Neuronal stem cell (in vitro differentiated cells): ENCODE measurements at regions not wholly inside any gene's neighbourhood (a gene's known extent, or its start where the extent isn't known, plus 50 kb on each side); places are given as distances from the start of the nearest gene placed in this dataset.

Experiments used
- DNase-seq: peaks from one replicate; pipeline ENCODE4 v3.0.0-alpha.2; 2013; ENCODE audit warnings: low spot score
- H2AFZ ChIP-seq: one replicate; pipeline ENCODE4 v1.6.1; 2013; ENCODE audit warnings: mild to moderate bottlenecking, low read length, inconsistent platforms
- H2AK5ac ChIP-seq: 2 replicates; pipeline ENCODE4 v1.6.1; 2013; ENCODE audit warnings: low read depth, mild to moderate bottlenecking, inconsistent platforms, low read length, moderate library complexity, mixed read lengths
- H2BK120ac ChIP-seq: 2 replicates; pipeline ENCODE4 v1.6.1; 2013; ENCODE audit warnings: low read depth, mild to moderate bottlenecking, inconsistent platforms, low read length, moderate library complexity, mixed read lengths
- H2BK12ac ChIP-seq: one replicate; pipeline ENCODE4 v1.6.1; 2013; ENCODE audit warnings: low read length, inconsistent platforms
- H2BK15ac ChIP-seq: 2 replicates; pipeline ENCODE4 v1.6.1; 2013; ENCODE audit warnings: mild to moderate bottlenecking, low read length, inconsistent platforms, mixed read lengths
- H2BK5ac ChIP-seq: one replicate; pipeline ENCODE4 v1.6.1; 2013; ENCODE audit warnings: inconsistent platforms, mild to moderate bottlenecking, low read length, moderate library complexity
- H3K14ac ChIP-seq: one replicate; pipeline ENCODE4 v1.6.1; 2013; ENCODE audit warnings: low read length, inconsistent platforms
- H3K18ac ChIP-seq: 2 replicates; pipeline ENCODE4 v1.6.1; 2013; ENCODE audit warnings: low read length, inconsistent platforms
- H3K23ac ChIP-seq: 2 replicates; pipeline ENCODE4 v1.6.1; 2013; ENCODE audit warnings: low read depth, mild to moderate bottlenecking, mixed read lengths, low read length, inconsistent platforms; ENCODE audit not compliant: poor library complexity
- H3K27ac ChIP-seq: replicated peaks from 3 replicates; pipeline ENCODE4 v1.5.1; 2013; ENCODE audit warnings: low read length, inconsistent platforms
- H3K27me3 ChIP-seq, 3 experiments: 2 replicates each; pipeline ENCODE4 v1.6.1; 2013; ENCODE audit warnings: low read length in 3 of 3, mild to moderate bottlenecking in 2 of 3, inconsistent platforms in 1 of 3, low read depth in 1 of 3, mixed read lengths in 1 of 3, moderate library complexity in 1 of 3; ENCODE audit not compliant: control insufficient read depth in 3 of 3, insufficient read depth in 3 of 3
- H3K36me3 ChIP-seq, 2 donors: replicated peaks in 1 of 2; 2 replicates each; pipeline ENCODE4 v1.6.1; 2013; ENCODE audit warnings: low read length in 2 of 2; ENCODE audit not compliant: control insufficient read depth in 2 of 2, insufficient read depth in 2 of 2
- H3K4ac ChIP-seq: 2 replicates; pipeline ENCODE4 v1.6.1; 2013; ENCODE audit warnings: inconsistent platforms, mild to moderate bottlenecking, low read length, moderate library complexity
- H3K4me1 ChIP-seq, 2 donors: 1 replicate in 1 of 2; 2 replicates in 1 of 2; pipeline ENCODE4 v1.6.1; 2013; ENCODE audit warnings: low read length in 2 of 2, low read depth in 1 of 2; ENCODE audit not compliant: control insufficient read depth in 2 of 2, insufficient read depth in 1 of 2
- H3K4me2 ChIP-seq: one replicate; pipeline ENCODE4 v1.6.1; 2013; ENCODE audit warnings: mild to moderate bottlenecking, low read length, inconsistent platforms; ENCODE audit not compliant: insufficient read depth, poor library complexity, severe bottlenecking
- H3K4me3 ChIP-seq, 2 donors: 2 replicates each; pipeline ENCODE4 v1.5.1; 2013; ENCODE audit warnings: low read length in 2 of 2, mild to moderate bottlenecking in 2 of 2, inconsistent platforms in 1 of 2, moderate library complexity in 1 of 2
- H3K79me1 ChIP-seq: one replicate; pipeline ENCODE4 v1.6.1; 2013; ENCODE audit warnings: low read depth, mild to moderate bottlenecking, inconsistent platforms, low read length, moderate library complexity
- H3K9ac ChIP-seq: one replicate; pipeline ENCODE4 v1.6.1; 2013; ENCODE audit warnings: mild to moderate bottlenecking, low read depth, low read length, inconsistent platforms; ENCODE audit not compliant: poor library complexity
- H3K9me3 ChIP-seq, 2 donors: replicated peaks in 1 of 2; 2 replicates each; pipeline versions ENCODE3 to v1.6.1; 2013; ENCODE audit warnings: low read length in 2 of 2, mild to moderate bottlenecking in 2 of 2, inconsistent platforms in 1 of 2, low read depth in 1 of 2, mixed read lengths in 1 of 2, moderate library complexity in 1 of 2; ENCODE audit not compliant: control insufficient read depth in 2 of 2, insufficient read depth in 1 of 2
- H4K8ac ChIP-seq: one replicate; pipeline ENCODE4 v1.6.1; 2013; ENCODE audit warnings: low read depth, mild to moderate bottlenecking, inconsistent platforms, low read length, moderate library complexity
- H4K91ac ChIP-seq: one replicate; pipeline ENCODE4 v1.6.1; 2013; ENCODE audit warnings: low read length, low read depth, mild to moderate bottlenecking, inconsistent platforms; ENCODE audit not compliant: poor library complexity
- WGBS, 2 donors: extraction: QIAGEN DNeasy Blood & Tissue Kit; methylation state at CpG; one replicate each; pipeline ENCODE4 v1.1.7; 2013; ENCODE audit warnings: missing lambda C conversion rate in 2 of 2, mixed read lengths in 1 of 2; ENCODE audit not compliant: insufficient read length in 2 of 2, insufficient replicate concordance in 1 of 2; ENCODE audit errors: extremely low coverage in 2 of 2; 5-methylcytosine and 5-hydroxymethylcytosine counted together

- Histone ChIP-seq H3K79me1 (no peaks in the 10 kb centered on the region), H4K8ac (no peak overlapping the region), H3K9me3 (no peaks in the 10 kb centered on the region), H4K91ac (no peak overlapping the region), H2AFZ (no peak overlapping the region), H3K36me3 (no peaks in the 10 kb centered on the region), H2BK120ac (no peak overlapping the region), H2BK12ac (no peak overlapping the region), H3K27ac (no peak overlapping the region), H3K4me2 (no peak overlapping the region), H3K9ac (no peak overlapping the region), H3K14ac (no peak overlapping the region), H2BK15ac (no peak overlapping the region), H3K27me3 (no peaks in the 10 kb centered on the region), H2AK5ac (no peak overlapping the region), H3K4ac (no peak overlapping the region), H3K4me1 (no peaks in the 10 kb centered on the region), H3K23ac (no peak overlapping the region), H3K4me3 (no peak overlapping the region), H3K18ac (no peak overlapping the region), H2BK5ac (no peak overlapping the region)
- no CpG with 5 or more reads among the region's 3 CpGs for WGBS, 2 donors
- DNase-seq, result no peak
Measured at GRCh38 chr6:153588330-153588729, 450.7 kb upstream of the OPRM1 start.

- no peak overlapping the region for H2BK15ac ChIP-seq
- no peaks in the 10 kb centered on the region for H3K36me3 ChIP-seq
- no peak overlapping the region for H3K14ac ChIP-seq
- H3K79me1 ChIP-seq, result no peaks in the 10 kb centered on the region
- H3K4me1 ChIP-seq, result no peaks in the 10 kb centered on the region
- H3K9ac ChIP-seq, result no peak overlapping the region
- H4K8ac ChIP-seq, result no peak overlapping the region
- no peak for DNase-seq
- no peak overlapping the region for H2AK5ac ChIP-seq
- H3K4me3 ChIP-seq, result no peak overlapping the region
- no peak overlapping the region for H4K91ac ChIP-seq
- no peak overlapping the region for H2AFZ ChIP-seq
- H3K9me3 ChIP-seq, result no peaks in the 10 kb centered on the region
- no peak overlapping the region for H2BK120ac ChIP-seq
- WGBS, 2 donors, result no CpG with 5 or more reads among the region's 2 CpGs
- no peak overlapping the region for H3K4me2 ChIP-seq
- H3K23ac ChIP-seq, result no peak overlapping the region
- no peak overlapping the region for H3K4ac ChIP-seq
- H3K18ac ChIP-seq, result no peak overlapping the region
- H3K27me3 ChIP-seq, result no peaks in the 10 kb centered on the region
- H2BK5ac ChIP-seq, result no peak overlapping the region
- H3K27ac ChIP-seq, result no peak overlapping the region
- no peak overlapping the region for H2BK12ac ChIP-seq
Measured at GRCh38 chr6:153583685-153584084, 452.6 kb upstream of the RGS17 start.

- H3K27ac ChIP-seq, result no peak overlapping the region
- H3K4me1 ChIP-seq, result no peaks in the 10 kb centered on the region
- no peak overlapping the region for H3K14ac ChIP-seq
- no CpG with 5 or more reads among the region's 2 CpGs for WGBS, 2 donors
- no peaks in the 10 kb centered on the region for H3K36me3 ChIP-seq
- no peak overlapping the region for H2AFZ ChIP-seq
- H2BK15ac ChIP-seq, result no peak overlapping the region
- no peaks in the 10 kb centered on the region for H3K27me3 ChIP-seq
- no peak overlapping the region for H3K4me3 ChIP-seq
- no peak for DNase-seq
- no peak overlapping the region for H3K4ac ChIP-seq
- H2BK12ac ChIP-seq, result no peak overlapping the region
- no peak overlapping the region for H4K91ac ChIP-seq
- no peaks in the 10 kb centered on the region for H3K79me1 ChIP-seq
- H3K18ac ChIP-seq, result no peak overlapping the region
- H3K23ac ChIP-seq, result no peak overlapping the region
- no peak overlapping the region for H2BK5ac ChIP-seq
- H2AK5ac ChIP-seq, result no peak overlapping the region
- H3K9ac ChIP-seq, result no peak overlapping the region
- no peak overlapping the region for H3K4me2 ChIP-seq
- H3K9me3 ChIP-seq, result no peaks in the 10 kb centered on the region
- H4K8ac ChIP-seq, result no peak overlapping the region
- H2BK120ac ChIP-seq, result no peak overlapping the region
Measured at GRCh38 chr6:153580776-153581175, 449.7 kb upstream of the RGS17 start.

GRCh38 chr6:153575528-153575927, 444.4 kb upstream of the RGS17 start:
- no CpG with 5 or more reads among the region's 3 CpGs for WGBS, 2 donors

More at GRCh38 chr6:153575528-153575927, 444.4 kb upstream of the RGS17 start:
- Histone ChIP-seq H3K9ac (no peak overlapping the region), H3K23ac (no peak overlapping the region), H3K18ac (no peak overlapping the region), H4K91ac (no peak overlapping the region), H3K4me3 (no peak overlapping the region), H3K14ac (no peak overlapping the region), H3K27ac (no peak overlapping the region), H3K27me3 (no peaks in the 10 kb centered on the region), H2BK5ac (no peak overlapping the region), H2BK12ac (no peak overlapping the region), H3K4me1 (no peaks in the 10 kb centered on the region), H3K36me3 (no peaks in the 10 kb centered on the region), H2BK15ac (no peak overlapping the region), H3K79me1 (no peaks in the 10 kb centered on the region), H4K8ac (no peak overlapping the region), H3K4me2 (no peak overlapping the region), H3K4ac (no peak overlapping the region), H2BK120ac (no peak overlapping the region), H2AFZ (no peak overlapping the region), H2AK5ac (no peak overlapping the region), H3K9me3 (no peaks in the 10 kb centered on the region)
- no peak for DNase-seq
